Uterus (tissue), 2 donors: ENCODE measurements at regions not wholly inside any gene's neighbourhood (a gene's known extent, or its start where the extent isn't known, plus 50 kb on each side); places are given as distances from the start of the nearest gene placed in this dataset.

Experiments used
- CTCF ChIP-seq, 4 experiments: fragments of 200-600 bp in 2 of 4; fragments of 450-650 bp in 2 of 4; sonication (generic) in 2 of 4; IDR thresholded peaks; one replicate each; pipeline ENCODE4 v1.5.1; 2016 to 2019; ENCODE audit warnings: antibody characterized with exemption in 4 of 4, mild to moderate bottlenecking in 2 of 4, moderate library complexity in 1 of 4
- POLR2A ChIP-seq, 2 donors: fragments of 450-650 bp; IDR thresholded peaks; one replicate each; pipeline ENCODE4 v1.6.1; 2016; ENCODE audit warnings: antibody characterized with exemption in 2 of 2, mild to moderate bottlenecking in 1 of 2, moderate library complexity in 1 of 2

- no peak for TF ChIP-seq CTCF (IDR thresholded peaks at IDR 0.05)
- no peak for TF ChIP-seq POLR2A (IDR thresholded peaks at IDR 0.05)
Observed at GRCh38 chr11:106344394-106344793, 266.9 kb downstream of the AASDHPPT start.
